Mesothelial cell of epicardium (in vitro differentiated cells): ENCODE measurements at regions not wholly inside any gene's neighbourhood (a gene's known extent, or its start where the extent isn't known, plus 50 kb on each side); places are given as distances from the start of the nearest gene placed in this dataset.

Source experiments
- DNase-seq, 2 experiments: peaks; one replicate each; pipeline ENCODE4 v3.0.0; 2021; ENCODE audit warnings: low spot score in 2 of 2; ENCODE audit not compliant: unreplicated experiment in 2 of 2
- H3K27ac Mint-ChIP-seq: 2 replicates; pipeline ENCODE4 v1.8.0; 2021; ENCODE audit warnings: mixed read lengths
- H3K27me3 Mint-ChIP-seq: 2 replicates; pipeline ENCODE4 v1.8.0; 2021; ENCODE audit warnings: low read depth, mixed read lengths
- H3K36me3 Mint-ChIP-seq: 2 replicates; pipeline ENCODE4 v1.8.0; 2021; ENCODE audit warnings: mixed read lengths
- H3K4me1 Mint-ChIP-seq: 2 replicates; pipeline ENCODE4 v1.8.0; 2021; ENCODE audit warnings: mixed read lengths
- H3K4me3 Mint-ChIP-seq: 2 replicates; pipeline ENCODE4 v1.8.0; 2021; ENCODE audit warnings: mild to moderate bottlenecking, moderate library complexity, mixed read lengths
- H3K9me3 Mint-ChIP-seq: 2 replicates; pipeline ENCODE4 v1.8.0; 2021; ENCODE audit warnings: mixed read lengths
- TF ChIP-seq, protein P1 (sequence below): fragments of 200-600 bp; sonication (generic); IDR thresholded peaks from one replicate; pipeline ENCODE4 v1.5.0; 2021; ENCODE audit warnings: antibody characterized with exemption; ENCODE audit not compliant: unreplicated experiment

DNA sequence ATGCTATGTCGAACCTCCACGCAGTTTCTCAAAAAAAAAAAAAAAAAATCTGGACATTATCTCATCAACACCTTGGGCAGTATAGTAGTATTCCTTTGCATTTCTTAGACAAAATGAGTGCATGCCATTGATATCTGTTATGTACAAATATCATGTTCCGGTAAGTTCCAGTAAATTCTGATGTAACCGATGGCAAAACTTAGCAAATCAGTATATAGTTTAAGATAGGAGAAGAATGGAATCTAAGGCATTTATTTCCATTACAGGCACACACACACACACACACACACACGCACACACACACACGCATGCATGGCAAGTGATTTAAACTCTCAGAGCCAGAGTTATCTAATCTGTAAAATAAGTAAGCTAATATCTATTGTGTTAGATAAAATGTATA lies 356.5 kb upstream of the TUSC1 start:
- peaks cover 13% of the 10 kb centered on the region for H3K4me1 Mint-ChIP-seq
- no peak overlapping the region for H3K4me3 Mint-ChIP-seq
- TF ChIP-seq, protein P1, sequence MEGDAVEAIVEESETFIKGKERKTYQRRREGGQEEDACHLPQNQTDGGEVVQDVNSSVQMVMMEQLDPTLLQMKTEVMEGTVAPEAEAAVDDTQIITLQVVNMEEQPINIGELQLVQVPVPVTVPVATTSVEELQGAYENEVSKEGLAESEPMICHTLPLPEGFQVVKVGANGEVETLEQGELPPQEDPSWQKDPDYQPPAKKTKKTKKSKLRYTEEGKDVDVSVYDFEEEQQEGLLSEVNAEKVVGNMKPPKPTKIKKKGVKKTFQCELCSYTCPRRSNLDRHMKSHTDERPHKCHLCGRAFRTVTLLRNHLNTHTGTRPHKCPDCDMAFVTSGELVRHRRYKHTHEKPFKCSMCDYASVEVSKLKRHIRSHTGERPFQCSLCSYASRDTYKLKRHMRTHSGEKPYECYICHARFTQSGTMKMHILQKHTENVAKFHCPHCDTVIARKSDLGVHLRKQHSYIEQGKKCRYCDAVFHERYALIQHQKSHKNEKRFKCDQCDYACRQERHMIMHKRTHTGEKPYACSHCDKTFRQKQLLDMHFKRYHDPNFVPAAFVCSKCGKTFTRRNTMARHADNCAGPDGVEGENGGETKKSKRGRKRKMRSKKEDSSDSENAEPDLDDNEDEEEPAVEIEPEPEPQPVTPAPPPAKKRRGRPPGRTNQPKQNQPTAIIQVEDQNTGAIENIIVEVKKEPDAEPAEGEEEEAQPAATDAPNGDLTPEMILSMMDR, result no peak
- no peaks in the 10 kb centered on the region for H3K36me3 Mint-ChIP-seq
- no peaks in the 10 kb centered on the region for H3K27me3 Mint-ChIP-seq
- H3K27ac Mint-ChIP-seq, result no peak overlapping the region
- DNase-seq, result no peak
- peaks cover 6% of the 10 kb centered on the region for H3K9me3 Mint-ChIP-seq

DNA sequence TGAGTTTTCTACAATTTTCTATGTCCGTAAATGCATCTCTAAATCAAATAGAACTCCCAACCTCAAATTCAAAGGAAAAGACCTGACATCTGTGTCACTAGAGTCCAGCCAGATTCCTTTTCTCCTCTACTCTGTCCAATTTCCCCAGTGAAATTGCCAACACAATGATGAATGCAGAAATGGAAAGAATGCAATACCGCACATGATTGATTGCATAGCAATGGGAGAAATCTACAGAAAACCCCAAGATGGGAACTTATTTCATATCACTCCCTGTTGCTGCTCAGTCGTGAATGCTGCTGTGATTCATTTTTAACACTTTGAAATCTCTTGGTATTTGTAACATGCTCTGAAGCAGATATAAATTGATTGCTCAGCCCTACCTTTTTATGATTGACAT lies 355.1 kb upstream of the TUSC1 start:
- TF ChIP-seq, protein P1, result no peak
- Mint-ChIP-seq H3K4me1 (peaks cover 13% of the 10 kb centered on the region), H3K27me3 (no peaks in the 10 kb centered on the region), H3K4me3 (no peak overlapping the region), H3K36me3 (no peaks in the 10 kb centered on the region), H3K27ac (no peak overlapping the region), H3K9me3 (no peaks in the 10 kb centered on the region)
- DNase-seq, result no peak

DNA sequence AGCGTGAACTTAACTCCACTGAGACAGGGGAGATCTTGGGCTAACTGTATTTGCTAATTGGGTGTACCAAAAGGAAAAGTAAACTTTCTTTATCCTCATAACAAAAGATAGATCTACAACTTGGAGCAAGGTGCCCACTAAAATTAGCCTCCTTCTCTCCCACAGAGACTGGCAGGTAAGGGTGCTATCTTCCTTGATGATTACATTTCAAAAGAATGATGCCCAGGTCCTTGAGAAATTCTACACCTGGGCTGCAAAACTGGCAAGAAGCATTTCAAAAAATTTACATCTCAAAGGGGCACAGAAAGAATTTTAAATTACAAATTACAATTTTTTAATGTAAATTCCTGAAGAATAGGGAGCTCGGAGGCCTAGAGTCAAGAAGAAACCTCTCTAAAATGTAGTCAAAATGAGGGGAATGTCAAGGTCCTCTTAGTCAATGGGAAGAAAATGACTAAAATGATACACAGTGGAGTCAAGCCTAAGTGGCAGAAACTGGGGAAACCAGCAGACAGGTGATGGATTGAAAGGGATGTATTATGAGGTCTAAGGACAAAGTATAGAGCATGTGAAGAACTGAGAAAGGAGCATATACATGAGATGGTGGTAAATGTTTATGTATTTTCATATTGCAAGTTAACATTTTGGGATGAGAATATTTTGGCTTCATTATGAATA lies 348.3 kb upstream of the TUSC1 start:
- H3K27me3 Mint-ChIP-seq, result no peaks in the 10 kb centered on the region
- DNase-seq, result no peak
- TF ChIP-seq, protein P1, result no peak
- H3K9me3 Mint-ChIP-seq, result peaks cover 7% of the 10 kb centered on the region
- H3K27ac Mint-ChIP-seq, result no peak overlapping the region
- no peaks in the 10 kb centered on the region for H3K4me1 Mint-ChIP-seq
- H3K4me3 Mint-ChIP-seq, result no peak overlapping the region
- H3K36me3 Mint-ChIP-seq, result no peaks in the 10 kb centered on the region

DNA sequence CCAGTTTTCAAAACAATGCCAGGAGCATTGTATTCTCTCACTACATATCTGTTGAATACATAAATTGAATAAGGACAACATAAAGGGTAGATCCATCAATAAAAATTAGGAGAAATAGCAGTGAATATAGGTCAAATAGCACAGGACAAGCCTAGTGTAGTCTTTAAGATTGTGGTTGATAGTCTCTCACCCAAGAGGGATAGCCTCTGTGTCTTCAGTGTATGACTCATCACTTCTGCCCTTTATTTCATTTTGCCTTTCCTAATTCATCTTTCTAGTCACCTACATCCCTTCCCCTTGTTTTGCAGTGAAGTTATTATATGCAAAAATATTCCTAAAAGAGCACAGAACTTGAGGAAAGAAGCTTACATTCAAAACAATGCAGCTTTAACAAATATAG lies 335.0 kb upstream of the TUSC1 start:
- H3K4me3 Mint-ChIP-seq, result no peak overlapping the region
- no peak for DNase-seq
- H3K27me3 Mint-ChIP-seq, result no peaks in the 10 kb centered on the region
- H3K4me1 Mint-ChIP-seq, result no peaks in the 10 kb centered on the region
- H3K36me3 Mint-ChIP-seq, result no peaks in the 10 kb centered on the region
- H3K9me3 Mint-ChIP-seq, result peaks cover 14% of the 10 kb centered on the region
- TF ChIP-seq, protein P1, result no peak
- H3K27ac Mint-ChIP-seq, result no peak overlapping the region

DNA sequence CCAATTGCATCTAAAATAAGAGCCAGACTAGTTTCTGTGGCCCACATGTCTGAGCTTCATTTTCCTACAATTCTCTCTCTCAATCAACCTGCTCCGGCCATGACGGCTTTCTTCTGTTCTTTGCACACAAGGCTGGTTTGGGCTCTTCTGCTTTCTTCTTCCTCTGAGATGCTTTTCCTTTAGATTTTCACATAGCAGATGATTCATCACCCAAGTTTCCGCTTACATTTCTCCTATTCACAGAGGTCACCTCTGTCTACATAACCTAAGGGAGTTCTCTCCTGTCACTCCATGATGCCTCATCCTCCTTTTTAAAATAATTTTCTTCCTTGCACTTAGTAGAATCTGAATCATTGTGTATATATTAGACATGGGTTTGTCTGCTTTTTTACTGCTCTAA lies 334.6 kb upstream of the TUSC1 start:
- no peak overlapping the region for H3K4me3 Mint-ChIP-seq
- H3K4me1 Mint-ChIP-seq, result no peaks in the 10 kb centered on the region
- H3K9me3 Mint-ChIP-seq, result peaks cover 10% of the 10 kb centered on the region
- TF ChIP-seq, protein P1, result no peak
- no peak overlapping the region for H3K27ac Mint-ChIP-seq
- no peak for DNase-seq
- H3K36me3 Mint-ChIP-seq, result no peaks in the 10 kb centered on the region
- no peaks in the 10 kb centered on the region for H3K27me3 Mint-ChIP-seq

DNA sequence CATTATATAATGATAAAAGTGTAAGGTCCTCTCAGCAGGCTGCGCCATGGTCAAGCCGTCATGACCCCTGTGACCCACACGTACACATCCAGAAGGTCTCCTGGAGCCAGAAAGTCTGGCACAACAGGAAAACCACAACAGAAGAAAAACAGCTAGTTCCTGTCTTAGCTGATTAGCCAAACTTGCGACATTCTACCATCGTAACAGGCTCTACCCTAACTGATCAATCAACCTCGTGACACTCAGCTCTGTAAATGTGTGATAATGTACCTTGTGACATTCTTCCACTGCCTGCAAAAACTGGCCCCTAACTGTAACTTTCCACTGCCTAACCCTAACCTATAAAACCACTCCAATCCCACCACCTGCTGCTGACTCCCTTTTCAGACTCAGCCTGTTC lies 316.4 kb upstream of the TUSC1 start:
- DNase-seq, result no peak
- H3K9me3 Mint-ChIP-seq, result peaks cover 49% of the 10 kb centered on the region

More for the DNA sequence above, 316.4 kb upstream of the TUSC1 start:
- H3K27me3 Mint-ChIP-seq, result no peaks in the 10 kb centered on the region
- TF ChIP-seq, protein P1, result no peak
- no peak overlapping the region for H3K4me3 Mint-ChIP-seq
- no peak overlapping the region for H3K27ac Mint-ChIP-seq
- H3K4me1 Mint-ChIP-seq, result no peaks in the 10 kb centered on the region
- H3K36me3 Mint-ChIP-seq, result no peaks in the 10 kb centered on the region
